ENCODE measurements at regions not wholly inside any gene's neighbourhood (a gene's known extent, or its start where the extent isn't known, plus 50 kb on each side); places are given as distances from the start of the nearest gene placed in this dataset.

DNA sequence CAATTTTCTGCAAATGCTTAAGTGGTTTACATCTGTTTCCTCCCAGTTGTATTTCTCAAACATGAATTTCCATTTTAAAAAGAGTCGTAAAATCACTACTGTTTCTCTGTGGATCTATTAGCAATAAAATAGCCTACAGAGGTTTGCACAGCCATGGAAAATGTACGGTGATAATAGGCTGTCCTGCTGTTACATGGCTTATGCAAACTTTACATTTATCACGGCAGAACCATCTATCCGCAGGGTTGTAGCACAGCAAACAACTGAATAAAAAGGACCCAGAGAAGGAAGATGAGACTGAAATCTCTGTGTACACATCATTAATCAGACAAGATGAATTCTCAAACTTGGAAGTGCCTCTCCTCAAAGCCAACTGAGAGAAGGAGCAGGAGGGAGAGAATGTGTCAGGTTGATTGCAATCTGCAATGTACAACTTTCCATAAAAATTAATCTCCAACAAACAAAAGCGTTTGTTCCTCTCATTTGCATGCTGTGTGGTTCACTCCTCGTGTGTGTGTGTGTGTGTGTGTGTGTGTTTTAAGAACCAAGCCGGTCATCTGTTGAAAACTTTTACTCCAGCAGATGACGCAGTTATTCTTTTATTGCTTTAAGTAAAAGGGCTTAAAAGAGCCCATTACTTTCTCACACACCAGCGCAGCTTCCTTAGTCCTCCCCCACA is 279.3 kb downstream of the SKAP2 start:
- no peaks in the 10 kb centered on the region for H3K9me3 ChIP-seq (replicated peaks)
- H3K36me3 ChIP-seq = no peaks in the 10 kb centered on the region
- H3K4me3 ChIP-seq = no peak overlapping the region
- H3K27me3 ChIP-seq (replicated peaks) = no peaks in the 10 kb centered on the region; the same call in 1 of the 2 replicates
- no peaks in the 10 kb centered on the region for H3K4me1 ChIP-seq (replicated peaks)
- H3K27ac ChIP-seq = no peak overlapping the region
- no peak for DNase-seq (ENCODE audit: low read depth in 1 of 2, low spot score in 2 of 2)

DNA sequence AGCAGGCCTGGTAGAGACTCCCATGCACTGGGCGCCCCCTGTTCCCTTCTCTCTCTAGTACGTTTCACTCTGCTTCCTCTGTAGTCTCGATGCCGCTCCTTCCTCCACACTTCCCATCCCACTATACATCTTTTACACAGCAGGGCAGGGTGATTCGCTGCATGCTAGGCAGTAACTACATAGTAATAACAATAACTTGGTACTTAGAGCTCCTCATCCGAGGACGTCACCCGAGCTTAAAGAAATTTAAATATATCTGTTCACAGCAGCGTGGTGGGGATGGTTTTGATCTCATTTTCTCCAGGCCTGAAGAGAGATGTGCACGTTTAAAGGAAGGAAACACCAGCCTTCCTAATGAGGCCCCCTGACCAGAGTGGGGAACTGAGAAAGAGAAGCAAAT is 276.9 kb downstream of the SKAP2 start:
- Histone ChIP-seq H3K27ac (no peak overlapping the region), H3K36me3 (no peaks in the 10 kb centered on the region)
- DNase-seq (ENCODE audit: low read depth in 1 of 2, low spot score in 2 of 2) = no peak

DNA sequence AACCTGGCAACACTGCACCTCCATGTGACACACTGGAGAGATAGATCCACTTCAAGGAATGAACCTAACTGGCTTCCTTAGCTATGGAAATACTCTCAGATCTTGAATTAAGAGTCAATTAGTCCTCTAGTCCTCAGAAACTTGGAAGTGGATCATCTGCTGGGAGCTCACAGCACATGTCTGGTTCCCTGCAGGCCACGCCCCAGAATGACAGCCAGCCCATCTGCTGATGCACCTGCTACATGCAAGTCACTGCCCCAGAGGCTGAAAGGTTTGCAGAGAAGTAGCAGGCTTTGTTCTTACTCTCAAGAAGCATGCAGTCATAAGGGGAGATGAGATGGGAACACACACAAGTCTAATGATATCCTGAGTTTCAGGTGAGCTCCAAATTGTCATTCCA is 275.9 kb downstream of the SKAP2 start:
- no peak overlapping the region for H3K4me3 ChIP-seq
- no peaks in the 10 kb centered on the region for H3K36me3 ChIP-seq
- no peak overlapping the region for H3K27ac ChIP-seq
- H3K27me3 ChIP-seq (replicated peaks) = no peaks in the 10 kb centered on the region; the same call in none of the 2 replicates
- H3K9me3 ChIP-seq (replicated peaks) = no peaks in the 10 kb centered on the region
- no peaks in the 10 kb centered on the region for H3K4me1 ChIP-seq (replicated peaks)
- DNase-seq (ENCODE audit: low read depth in 1 of 2, low spot score in 2 of 2) = no peak

More for the DNA sequence above, 276.9 kb downstream of the SKAP2 start:
- Histone ChIP-seq H3K4me3 (no peak overlapping the region), H3K27me3 (replicated peaks) (no peaks in the 10 kb centered on the region; the same call in 1 of the 2 replicates), H3K9me3 (replicated peaks) (no peaks in the 10 kb centered on the region), H3K4me1 (replicated peaks) (no peaks in the 10 kb centered on the region)

DNA sequence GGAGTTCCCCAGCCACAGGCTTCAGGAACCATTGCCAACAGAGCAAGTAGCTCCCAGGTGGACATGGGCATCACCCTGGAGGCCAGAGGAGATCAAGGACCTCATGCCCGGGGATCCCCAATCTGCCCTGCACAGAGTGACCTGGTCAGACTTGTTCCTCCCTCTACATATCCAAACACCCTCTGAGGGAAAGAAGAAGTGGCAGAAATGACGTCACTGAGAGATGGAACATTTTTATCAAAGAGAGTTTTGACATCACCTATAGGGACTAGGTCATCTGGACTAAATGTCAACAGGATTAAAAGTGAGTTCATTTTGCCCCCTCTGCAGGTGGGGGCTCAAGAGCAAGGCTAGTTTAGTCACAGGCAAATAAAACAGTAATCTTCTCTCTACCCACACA is 273.7 kb downstream of the SKAP2 start:
- H3K4me3 ChIP-seq = no peak overlapping the region
- H3K36me3 ChIP-seq = no peaks in the 10 kb centered on the region
- H3K27me3 ChIP-seq (replicated peaks) = peaks cover 16% of the 10 kb centered on the region
- no peak overlapping the region for H3K27ac ChIP-seq
- no peaks in the 10 kb centered on the region for H3K9me3 ChIP-seq (replicated peaks)
- no peak for DNase-seq (ENCODE audit: low read depth in 1 of 2, low spot score in 2 of 2)
- H3K4me1 ChIP-seq (replicated peaks) = no peaks in the 10 kb centered on the region

DNA sequence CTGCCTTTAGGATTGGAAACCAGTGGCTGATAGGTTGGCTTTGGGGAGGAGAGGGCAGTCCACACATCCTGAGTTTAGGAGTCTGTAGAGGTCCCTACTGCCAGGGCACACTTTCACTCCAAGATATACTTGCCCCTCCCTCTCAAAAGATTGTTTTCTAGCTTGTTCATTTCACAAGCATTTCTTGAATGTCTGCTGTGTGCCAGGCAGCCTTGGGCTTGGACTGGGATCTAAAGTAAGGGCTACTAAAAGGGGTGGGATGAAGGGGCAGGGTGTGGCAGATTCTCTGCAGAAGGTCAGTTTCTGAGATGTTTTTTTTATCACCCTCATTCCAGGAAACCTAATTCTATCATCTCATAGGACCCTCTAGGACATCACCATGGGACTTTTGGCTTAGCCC is 272.4 kb downstream of the SKAP2 start:
- no peaks in the 10 kb centered on the region for H3K9me3 ChIP-seq (replicated peaks)
- no peaks in the 10 kb centered on the region for H3K4me1 ChIP-seq (replicated peaks)
- no peak for DNase-seq (ENCODE audit: low read depth in 1 of 2, low spot score in 2 of 2)
- H3K36me3 ChIP-seq = no peaks in the 10 kb centered on the region
- no peak overlapping the region for H3K27ac ChIP-seq
- H3K27me3 ChIP-seq (replicated peaks) = peaks cover 22% of the 10 kb centered on the region
- H3K4me3 ChIP-seq = no peak overlapping the region

DNA sequence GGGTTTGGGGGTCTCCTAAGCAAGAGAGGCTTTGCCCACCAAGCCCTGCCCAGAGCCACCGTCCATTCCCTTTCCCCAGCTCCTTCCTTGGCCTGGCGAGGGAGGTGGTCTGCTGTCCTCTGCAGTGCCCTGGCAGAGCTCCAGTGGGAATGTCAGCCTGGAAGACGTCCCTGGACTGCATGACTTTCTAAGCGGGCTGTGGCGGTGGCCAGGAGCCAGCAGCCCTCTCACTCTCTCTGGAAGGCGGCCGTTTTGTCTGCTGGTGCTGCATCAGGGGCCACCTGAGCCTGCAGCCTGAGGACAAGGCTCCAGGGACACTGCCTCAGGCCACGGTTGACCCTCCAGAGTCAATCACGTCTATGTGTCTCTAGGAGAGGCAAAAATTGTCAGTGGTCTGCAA is 271.0 kb downstream of the SKAP2 start:
- no peak for DNase-seq (ENCODE audit: low read depth in 1 of 2, low spot score in 2 of 2)
- Histone ChIP-seq H3K27me3 (replicated peaks) (peaks cover 25% of the 10 kb centered on the region), H3K9me3 (replicated peaks) (no peaks in the 10 kb centered on the region), H3K4me1 (replicated peaks) (no peaks in the 10 kb centered on the region), H3K4me3 (no peak overlapping the region), H3K27ac (no peak overlapping the region), H3K36me3 (no peaks in the 10 kb centered on the region)

DNA sequence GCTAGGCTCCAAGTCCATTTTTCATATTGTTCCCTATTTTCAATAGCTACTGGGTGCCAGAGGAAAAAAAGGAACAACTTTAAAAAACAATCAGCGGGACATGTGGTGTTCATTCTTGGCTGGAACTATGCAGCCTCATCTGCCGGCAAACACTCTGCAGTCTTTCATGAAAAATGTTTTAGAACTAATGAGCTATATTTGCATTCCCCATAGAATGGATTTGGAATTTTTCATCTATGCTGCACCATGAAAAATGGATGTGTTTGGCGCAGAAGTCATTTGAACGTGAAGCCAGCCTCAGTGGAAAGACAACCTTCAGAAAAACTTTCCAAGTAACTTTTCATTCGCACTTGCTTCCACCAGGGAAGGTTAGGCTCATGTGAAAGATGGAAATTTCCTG is 270.5 kb downstream of the SKAP2 start:
- Histone ChIP-seq H3K36me3 (no peaks in the 10 kb centered on the region), H3K9me3 (replicated peaks) (no peaks in the 10 kb centered on the region), H3K27me3 (replicated peaks) (peaks cover 25% of the 10 kb centered on the region)

DNA sequence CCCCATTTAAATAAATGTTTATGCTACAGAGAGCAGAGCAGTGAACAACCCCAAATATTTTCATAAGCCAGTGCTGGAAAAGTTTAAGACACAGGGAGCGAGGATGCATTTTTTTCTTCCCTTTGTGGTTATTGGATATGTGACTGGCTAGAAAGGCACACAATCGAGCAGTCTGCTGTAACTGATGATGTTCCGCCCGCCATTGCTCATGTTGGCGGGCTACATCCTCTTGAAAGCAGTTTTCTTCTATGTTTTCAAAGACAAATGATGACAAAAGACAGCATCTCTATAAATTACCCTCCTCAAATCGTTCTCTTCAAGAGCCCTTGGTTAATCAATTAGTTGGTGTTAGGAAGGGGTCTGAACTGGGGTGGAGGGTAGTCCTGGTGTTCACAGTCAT is 269.8 kb downstream of the SKAP2 start:
- Histone ChIP-seq H3K27ac (no peak overlapping the region), H3K4me3 (no peak overlapping the region), H3K27me3 (replicated peaks) (peaks cover 25% of the 10 kb centered on the region), H3K36me3 (no peaks in the 10 kb centered on the region), H3K9me3 (replicated peaks) (no peaks in the 10 kb centered on the region), H3K4me1 (replicated peaks) (no peaks in the 10 kb centered on the region)
- no peak for DNase-seq (ENCODE audit: low read depth in 1 of 2, low spot score in 2 of 2)

More for the DNA sequence above, 270.5 kb downstream of the SKAP2 start:
- no peak overlapping the region for H3K27ac ChIP-seq
- H3K4me3 ChIP-seq = no peak overlapping the region
- DNase-seq (ENCODE audit: low read depth in 1 of 2, low spot score in 2 of 2) = no peak
- no peaks in the 10 kb centered on the region for H3K4me1 ChIP-seq (replicated peaks)

DNA sequence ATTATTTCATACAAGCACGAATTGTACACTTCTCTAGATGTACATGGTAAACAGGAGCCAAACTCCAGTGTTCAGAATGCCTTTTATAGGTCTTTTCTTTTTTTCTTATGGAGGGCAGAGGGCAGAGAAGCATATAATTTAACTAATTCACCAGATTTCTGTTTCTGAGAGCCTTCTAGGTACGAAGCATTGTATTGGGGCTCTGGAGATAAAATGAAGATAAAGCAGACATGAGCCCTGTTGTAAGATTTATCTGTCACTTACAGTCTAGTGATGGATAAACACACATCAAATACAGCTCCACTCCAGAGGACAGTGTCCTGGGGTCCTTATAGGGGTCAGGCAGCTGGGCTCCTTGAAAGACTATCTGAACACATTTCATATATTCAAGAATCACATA is 265.5 kb downstream of the SKAP2 start:
- Histone ChIP-seq H3K36me3 (no peaks in the 10 kb centered on the region), H3K4me1 (replicated peaks) (no peaks in the 10 kb centered on the region)
- no peak for DNase-seq (ENCODE audit: low read depth in 1 of 2, low spot score in 2 of 2)

DNA sequence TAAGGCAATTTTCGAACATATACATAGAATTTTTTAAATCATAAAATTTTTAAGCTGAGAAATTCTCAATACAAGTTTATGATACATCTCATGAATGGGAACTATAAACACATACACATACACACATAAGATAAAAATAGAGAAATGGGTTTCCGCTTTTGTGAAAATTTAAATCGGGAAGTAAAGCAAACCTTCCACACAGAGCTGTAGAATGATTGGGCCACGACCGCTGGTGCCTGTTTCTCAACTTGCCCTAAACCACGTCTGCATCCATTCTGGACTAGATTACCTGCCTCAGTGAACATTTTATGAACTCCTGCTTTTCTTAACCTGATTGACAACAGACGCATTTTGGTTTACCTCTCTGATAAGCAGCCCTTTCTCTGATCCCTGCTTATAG is 264.4 kb downstream of the SKAP2 start:
- no peak for DNase-seq (ENCODE audit: low read depth in 1 of 2, low spot score in 2 of 2)
- Histone ChIP-seq H3K36me3 (no peaks in the 10 kb centered on the region), H3K27me3 (replicated peaks) (peaks cover 16% of the 10 kb centered on the region), H3K9me3 (replicated peaks) (no peaks in the 10 kb centered on the region), H3K4me1 (replicated peaks) (no peaks in the 10 kb centered on the region), H3K4me3 (no peak overlapping the region), H3K27ac (no peak overlapping the region)

More for the DNA sequence above, 265.5 kb downstream of the SKAP2 start:
- Histone ChIP-seq H3K27ac (no peak overlapping the region), H3K4me3 (no peak overlapping the region), H3K9me3 (replicated peaks) (no peaks in the 10 kb centered on the region), H3K27me3 (replicated peaks) (peaks cover 24% of the 10 kb centered on the region)

DNA sequence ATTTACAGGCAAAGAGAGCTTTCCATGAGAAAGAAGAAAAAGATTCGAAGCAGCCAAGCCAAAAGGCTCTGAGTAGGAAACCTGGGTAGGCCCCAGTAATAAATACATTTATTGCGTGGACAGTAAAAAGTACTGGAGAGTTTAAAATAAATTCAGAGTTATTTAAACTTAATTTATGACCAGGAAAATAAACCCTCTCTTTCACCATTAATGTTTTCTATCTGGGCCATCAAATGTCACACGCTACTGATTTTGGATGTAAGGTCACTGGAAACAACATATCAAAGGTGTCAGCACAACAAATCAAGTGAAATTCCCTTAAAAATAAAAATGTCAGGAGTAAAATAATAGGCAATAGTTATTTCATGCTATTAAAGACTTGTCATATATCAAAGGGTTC is 264.0 kb downstream of the SKAP2 start:
- DNase-seq (ENCODE audit: low read depth in 1 of 2, low spot score in 2 of 2) = no peak
- H3K36me3 ChIP-seq = no peaks in the 10 kb centered on the region
- H3K9me3 ChIP-seq (replicated peaks) = no peaks in the 10 kb centered on the region
- H3K27ac ChIP-seq = no peak overlapping the region
- peaks cover 12% of the 10 kb centered on the region for H3K27me3 ChIP-seq (replicated peaks)
- H3K4me1 ChIP-seq (replicated peaks) = no peaks in the 10 kb centered on the region
- H3K4me3 ChIP-seq = no peak overlapping the region

DNA sequence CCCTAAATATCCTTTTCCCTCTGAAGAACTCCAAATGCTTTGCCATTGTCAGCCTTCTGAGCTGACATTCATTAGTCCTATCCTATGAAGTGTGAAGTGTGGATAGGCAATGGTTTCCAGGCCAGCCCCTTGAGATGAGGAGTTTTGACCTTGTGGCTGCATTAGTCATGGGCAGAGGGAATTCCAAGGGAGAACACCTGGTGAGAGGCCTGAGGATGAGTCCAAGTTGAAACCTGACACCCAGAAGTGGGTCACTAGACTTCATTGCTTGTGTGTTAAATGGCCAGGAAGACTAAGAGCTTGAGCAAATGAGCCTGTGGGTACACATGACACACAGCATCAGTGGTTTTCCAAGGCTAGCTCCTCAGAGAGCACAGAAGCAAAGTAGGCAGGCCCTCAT is 260.8 kb downstream of the SKAP2 start:
- no peak for DNase-seq (ENCODE audit: low read depth in 1 of 2, low spot score in 2 of 2)
- H3K27ac ChIP-seq = no peak overlapping the region
- H3K9me3 ChIP-seq (replicated peaks) = no peaks in the 10 kb centered on the region
- H3K36me3 ChIP-seq = no peaks in the 10 kb centered on the region
- no peak overlapping the region for H3K4me3 ChIP-seq
- no peaks in the 10 kb centered on the region for H3K4me1 ChIP-seq (replicated peaks)
- peaks cover 11% of the 10 kb centered on the region for H3K27me3 ChIP-seq (replicated peaks)

DNA sequence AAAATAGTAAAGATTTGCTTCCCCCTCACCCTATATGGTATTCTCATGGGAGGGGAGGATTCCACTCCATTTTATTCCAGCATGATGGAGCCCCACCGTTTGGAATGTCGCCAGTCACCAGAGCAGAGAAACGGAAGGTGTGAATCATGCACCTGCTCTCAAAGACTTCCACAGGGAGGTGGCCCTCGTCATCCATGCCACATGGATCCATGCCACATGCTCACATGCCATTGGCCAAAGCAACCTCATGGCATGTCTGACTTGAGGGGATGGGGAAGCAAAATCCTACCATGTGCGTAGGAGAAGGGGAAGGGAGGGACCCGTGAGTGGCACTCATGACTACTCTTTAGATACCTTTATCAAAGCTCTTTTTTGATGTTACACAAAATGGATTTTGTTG is 256.0 kb downstream of the SKAP2 start:
- H3K27me3 ChIP-seq (replicated peaks) = peaks cover 11% of the 10 kb centered on the region; the same call in 1 of the 2 replicates
- no peaks in the 10 kb centered on the region for H3K36me3 ChIP-seq
- no peak for DNase-seq (ENCODE audit: low read depth in 1 of 2, low spot score in 2 of 2)
- no peaks in the 10 kb centered on the region for H3K4me1 ChIP-seq (replicated peaks)
- H3K27ac ChIP-seq = no peak overlapping the region
- H3K4me3 ChIP-seq = no peak overlapping the region
- no peaks in the 10 kb centered on the region for H3K9me3 ChIP-seq (replicated peaks)

DNA sequence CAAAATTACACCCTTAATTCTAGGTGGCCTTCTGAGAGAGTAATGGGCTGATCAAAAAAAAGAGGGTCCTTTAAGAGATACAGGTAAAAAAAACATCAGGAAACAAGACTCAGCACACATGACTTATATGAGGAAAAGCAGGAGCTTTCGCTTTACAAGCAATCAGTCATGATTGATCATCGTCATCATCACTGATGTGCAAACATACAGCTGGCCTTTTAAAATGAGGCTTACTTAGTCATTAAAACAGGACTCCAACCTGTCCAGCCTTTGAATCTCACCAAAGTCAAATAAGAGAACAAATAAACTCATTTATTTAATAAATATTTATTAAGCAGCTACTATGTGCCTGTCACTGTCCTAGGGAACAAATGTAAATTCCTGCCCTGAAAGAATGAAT is 255.3 kb downstream of the SKAP2 start:
- Histone ChIP-seq H3K27ac (no peak overlapping the region), H3K4me1 (replicated peaks) (no peaks in the 10 kb centered on the region), H3K36me3 (no peaks in the 10 kb centered on the region), H3K4me3 (no peak overlapping the region), H3K9me3 (replicated peaks) (no peaks in the 10 kb centered on the region), H3K27me3 (replicated peaks) (peaks cover 11% of the 10 kb centered on the region; the same call in 1 of the 2 replicates)
- no peak for DNase-seq (ENCODE audit: low read depth in 1 of 2, low spot score in 2 of 2)

DNA sequence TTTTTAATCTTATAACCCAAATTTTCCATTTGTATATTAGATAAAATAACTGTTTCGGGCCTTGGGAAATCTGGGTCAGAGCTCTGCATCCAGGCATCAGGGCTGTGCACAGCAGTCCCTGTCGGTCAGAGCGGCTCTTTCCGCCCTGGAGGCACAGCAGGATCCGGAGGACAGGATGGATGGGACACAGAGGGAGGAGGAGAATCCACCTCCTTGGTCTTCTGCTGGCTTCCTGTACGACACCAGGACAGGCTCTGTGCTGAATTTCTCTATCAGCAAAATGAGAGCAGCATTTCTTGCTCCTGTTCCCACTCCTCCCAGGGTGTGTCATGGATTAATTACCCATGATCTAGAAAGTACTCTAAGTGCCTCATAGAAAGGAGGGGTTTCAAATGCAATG is 254.9 kb downstream of the SKAP2 start:
- Histone ChIP-seq H3K9me3 (replicated peaks) (no peaks in the 10 kb centered on the region), H3K27me3 (replicated peaks) (peaks cover 11% of the 10 kb centered on the region; the same call in 1 of the 2 replicates), H3K4me1 (replicated peaks) (no peaks in the 10 kb centered on the region), H3K36me3 (no peaks in the 10 kb centered on the region), H3K4me3 (no peak overlapping the region), H3K27ac (no peak overlapping the region)
- DNase-seq (ENCODE audit: low read depth in 1 of 2, low spot score in 2 of 2) = no peak

All from SJSA1 (cell line).